ENCODE measurements at regions not wholly inside any gene's neighbourhood (a gene's known extent, or its start where the extent isn't known, plus 50 kb on each side); places are given as distances from the start of the nearest gene placed in this dataset.
A peak's percentile ranks its signal among the peaks of the same experiment; 100 is the strongest.

DNA sequence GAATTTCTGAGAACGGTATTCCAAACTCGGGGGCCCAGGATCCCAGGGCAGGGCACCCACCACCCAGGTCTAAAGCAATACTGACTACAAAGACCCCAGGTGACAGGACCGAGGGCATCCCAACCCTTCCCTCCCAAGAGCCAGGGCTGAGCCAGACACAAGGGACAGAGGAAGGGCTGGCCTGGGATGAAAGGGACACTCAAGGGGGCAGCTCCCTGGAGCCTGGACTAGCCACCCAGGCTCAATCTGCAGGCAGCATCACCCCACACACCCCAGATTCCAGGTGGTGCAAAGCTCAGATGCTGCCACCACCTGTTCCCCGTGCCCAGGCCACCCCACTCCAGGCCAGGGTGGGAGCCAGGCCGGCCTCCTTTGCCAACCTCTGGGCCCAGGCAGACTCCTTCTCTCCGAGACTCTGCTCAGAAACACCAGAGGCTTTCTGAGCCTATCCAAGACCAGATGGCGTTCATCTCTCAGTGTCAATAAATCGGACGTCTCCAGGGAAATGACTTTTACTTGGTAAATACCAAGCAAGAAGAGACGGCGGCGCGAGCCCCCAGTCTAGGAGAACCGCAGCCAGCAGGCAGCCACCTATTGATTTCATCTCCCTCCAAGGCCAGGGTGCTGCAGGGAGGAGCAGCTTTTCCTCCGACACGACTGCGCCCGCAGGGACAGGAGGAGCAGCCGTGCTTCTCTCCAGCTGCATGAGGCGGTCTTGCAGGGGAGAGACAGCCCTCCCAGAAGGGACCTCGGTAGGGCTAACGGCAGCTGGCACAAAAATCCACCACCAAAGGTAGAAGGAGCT lies 94.1 kb upstream of the ADAMTS2 start:
- no peaks in the 10 kb centered on the region for H3K36me3 ChIP-seq (ENCODE audit: control insufficient read depth in 4 of 4, insufficient read depth in 3 of 4, low read depth in 1 of 4, low read length in 3 of 4)
- H3K4me3 ChIP-seq (ENCODE audit: low read depth in 1 of 3, low read length in 3 of 3) = no peak overlapping the region
- no peaks in the 10 kb centered on the region for H3K9me3 ChIP-seq (ENCODE audit: control insufficient read depth in 4 of 4, low read length in 3 of 4)
- no peak overlapping the region for H3K9ac ChIP-seq (ENCODE audit: low read depth in 1 of 2, low read length in 2 of 2)
- DNase-seq (ENCODE audit: low spot score) = no peak
- TF ChIP-seq YY1 (IDR thresholded peaks at IDR 0.05) (no peak), TAF1 (conservative IDR thresholded peaks at IDR 0.05) (no peak), NR2F2 (IDR thresholded peaks at IDR 0.05) (no peak), GABPA (IDR thresholded peaks at IDR 0.05 in 1 of 2, conservative IDR thresholded peaks at IDR 0.05 in 1 of 2) (no peak), RAD21 (IDR thresholded peaks at IDR 0.05) (no peak), SP1 (IDR thresholded peaks at IDR 0.05) (no peak), HNF4G (IDR thresholded peaks at IDR 0.05) (no peak), FOXA1 (IDR thresholded peaks at IDR 0.05) (no peak), HNF4A (conservative IDR thresholded peaks at IDR 0.05) (no peak), EGR1 (IDR thresholded peaks at IDR 0.05; ENCODE audit: low read depth in 2 of 2) (no peak)
- TF ChIP-seq, protein P1, sequence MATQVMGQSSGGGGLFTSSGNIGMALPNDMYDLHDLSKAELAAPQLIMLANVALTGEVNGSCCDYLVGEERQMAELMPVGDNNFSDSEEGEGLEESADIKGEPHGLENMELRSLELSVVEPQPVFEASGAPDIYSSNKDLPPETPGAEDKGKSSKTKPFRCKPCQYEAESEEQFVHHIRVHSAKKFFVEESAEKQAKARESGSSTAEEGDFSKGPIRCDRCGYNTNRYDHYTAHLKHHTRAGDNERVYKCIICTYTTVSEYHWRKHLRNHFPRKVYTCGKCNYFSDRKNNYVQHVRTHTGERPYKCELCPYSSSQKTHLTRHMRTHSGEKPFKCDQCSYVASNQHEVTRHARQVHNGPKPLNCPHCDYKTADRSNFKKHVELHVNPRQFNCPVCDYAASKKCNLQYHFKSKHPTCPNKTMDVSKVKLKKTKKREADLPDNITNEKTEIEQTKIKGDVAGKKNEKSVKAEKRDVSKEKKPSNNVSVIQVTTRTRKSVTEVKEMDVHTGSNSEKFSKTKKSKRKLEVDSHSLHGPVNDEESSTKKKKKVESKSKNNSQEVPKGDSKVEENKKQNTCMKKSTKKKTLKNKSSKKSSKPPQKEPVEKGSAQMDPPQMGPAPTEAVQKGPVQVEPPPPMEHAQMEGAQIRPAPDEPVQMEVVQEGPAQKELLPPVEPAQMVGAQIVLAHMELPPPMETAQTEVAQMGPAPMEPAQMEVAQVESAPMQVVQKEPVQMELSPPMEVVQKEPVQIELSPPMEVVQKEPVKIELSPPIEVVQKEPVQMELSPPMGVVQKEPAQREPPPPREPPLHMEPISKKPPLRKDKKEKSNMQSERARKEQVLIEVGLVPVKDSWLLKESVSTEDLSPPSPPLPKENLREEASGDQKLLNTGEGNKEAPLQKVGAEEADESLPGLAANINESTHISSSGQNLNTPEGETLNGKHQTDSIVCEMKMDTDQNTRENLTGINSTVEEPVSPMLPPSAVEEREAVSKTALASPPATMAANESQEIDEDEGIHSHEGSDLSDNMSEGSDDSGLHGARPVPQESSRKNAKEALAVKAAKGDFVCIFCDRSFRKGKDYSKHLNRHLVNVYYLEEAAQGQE (IDR thresholded peaks at IDR 0.05) = no peak
- TF ChIP-seq, protein P2, sequence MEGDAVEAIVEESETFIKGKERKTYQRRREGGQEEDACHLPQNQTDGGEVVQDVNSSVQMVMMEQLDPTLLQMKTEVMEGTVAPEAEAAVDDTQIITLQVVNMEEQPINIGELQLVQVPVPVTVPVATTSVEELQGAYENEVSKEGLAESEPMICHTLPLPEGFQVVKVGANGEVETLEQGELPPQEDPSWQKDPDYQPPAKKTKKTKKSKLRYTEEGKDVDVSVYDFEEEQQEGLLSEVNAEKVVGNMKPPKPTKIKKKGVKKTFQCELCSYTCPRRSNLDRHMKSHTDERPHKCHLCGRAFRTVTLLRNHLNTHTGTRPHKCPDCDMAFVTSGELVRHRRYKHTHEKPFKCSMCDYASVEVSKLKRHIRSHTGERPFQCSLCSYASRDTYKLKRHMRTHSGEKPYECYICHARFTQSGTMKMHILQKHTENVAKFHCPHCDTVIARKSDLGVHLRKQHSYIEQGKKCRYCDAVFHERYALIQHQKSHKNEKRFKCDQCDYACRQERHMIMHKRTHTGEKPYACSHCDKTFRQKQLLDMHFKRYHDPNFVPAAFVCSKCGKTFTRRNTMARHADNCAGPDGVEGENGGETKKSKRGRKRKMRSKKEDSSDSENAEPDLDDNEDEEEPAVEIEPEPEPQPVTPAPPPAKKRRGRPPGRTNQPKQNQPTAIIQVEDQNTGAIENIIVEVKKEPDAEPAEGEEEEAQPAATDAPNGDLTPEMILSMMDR (IDR thresholded peaks at IDR 0.05; ENCODE audit: low read depth, low read length, missing input control) = no peak
- TF ChIP-seq, protein P3, sequence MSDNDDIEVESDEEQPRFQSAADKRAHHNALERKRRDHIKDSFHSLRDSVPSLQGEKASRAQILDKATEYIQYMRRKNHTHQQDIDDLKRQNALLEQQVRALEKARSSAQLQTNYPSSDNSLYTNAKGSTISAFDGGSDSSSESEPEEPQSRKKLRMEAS (IDR thresholded peaks at IDR 0.05) = no peak
- TF ChIP-seq, protein P4, sequence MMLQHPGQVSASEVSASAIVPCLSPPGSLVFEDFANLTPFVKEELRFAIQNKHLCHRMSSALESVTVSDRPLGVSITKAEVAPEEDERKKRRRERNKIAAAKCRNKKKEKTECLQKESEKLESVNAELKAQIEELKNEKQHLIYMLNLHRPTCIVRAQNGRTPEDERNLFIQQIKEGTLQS (IDR thresholded peaks at IDR 0.05) = no peak
- no peak overlapping the region for H3K27ac ChIP-seq (ENCODE audit: low read depth in 1 of 2, low read length in 2 of 2)
- H3K4me1 ChIP-seq (ENCODE audit: control insufficient read depth in 4 of 4, insufficient read depth in 4 of 4, low read length in 3 of 4) = no peaks in the 10 kb centered on the region
- WGBS = 81% methylated on average over 22 of the region's 22 CpGs
- peaks cover 0 to 4% (median 2%) of the 10 kb centered on the region in 4 donors for H3K27me3 ChIP-seq (ENCODE audit: control insufficient read depth in 4 of 4, insufficient read depth in 4 of 4, low read length in 3 of 4)

DNA sequence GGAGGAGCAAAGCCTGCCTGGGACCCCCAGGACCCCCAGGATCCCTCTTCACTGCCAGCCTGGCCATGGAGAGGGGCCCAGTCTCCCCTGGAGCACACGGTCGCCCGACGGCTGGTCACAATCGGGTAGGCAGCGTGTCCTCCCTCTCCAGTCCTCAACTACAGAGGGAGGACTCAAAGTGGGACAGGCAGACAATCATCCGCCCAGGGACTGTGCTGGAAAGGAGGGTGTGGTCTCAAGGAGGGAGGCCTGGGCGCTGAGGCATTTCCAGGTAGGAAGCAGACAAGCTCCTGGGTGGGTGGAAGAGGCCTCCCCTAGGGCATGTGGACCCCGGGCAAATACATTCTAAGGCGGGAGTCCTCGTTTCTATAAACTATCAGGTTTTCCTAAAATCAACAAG lies 93.2 kb upstream of the ADAMTS2 start:
- DNase-seq (ENCODE audit: low spot score) = no peak
- Histone ChIP-seq H3K27me3 (ENCODE audit: control insufficient read depth in 4 of 4, insufficient read depth in 4 of 4, low read length in 3 of 4) (peaks cover 0 to 4% (median 2%) of the 10 kb centered on the region in 4 donors), H3K27ac (ENCODE audit: low read depth in 1 of 2, low read length in 2 of 2) (peak overlapping the region in 1 of 2 donors; percentile 54)

More for the DNA sequence above, 93.2 kb upstream of the ADAMTS2 start:
- Histone ChIP-seq H3K9me3 (ENCODE audit: control insufficient read depth in 4 of 4, low read length in 3 of 4) (no peaks in the 10 kb centered on the region), H3K9ac (ENCODE audit: low read depth in 1 of 2, low read length in 2 of 2) (no peak overlapping the region), H3K36me3 (ENCODE audit: control insufficient read depth in 4 of 4, insufficient read depth in 3 of 4, low read depth in 1 of 4, low read length in 3 of 4) (no peaks in the 10 kb centered on the region), H3K4me1 (ENCODE audit: control insufficient read depth in 4 of 4, insufficient read depth in 4 of 4, low read length in 3 of 4) (no peaks in the 10 kb centered on the region), H3K4me3 (ENCODE audit: low read depth in 1 of 3, low read length in 3 of 3) (no peak overlapping the region)
- no peak for TF ChIP-seq NR2F2 (IDR thresholded peaks at IDR 0.05)
- 79% methylated on average over 11 of the region's 11 CpGs for WGBS

Measured in liver (tissue), 8 donors.